ENCODE measurements at regions not wholly inside any gene's neighbourhood (a gene's known extent, or its start where the extent isn't known, plus 50 kb on each side); places are given as distances from the start of the nearest gene placed in this dataset.

- TF ChIP-seq, protein P1, sequence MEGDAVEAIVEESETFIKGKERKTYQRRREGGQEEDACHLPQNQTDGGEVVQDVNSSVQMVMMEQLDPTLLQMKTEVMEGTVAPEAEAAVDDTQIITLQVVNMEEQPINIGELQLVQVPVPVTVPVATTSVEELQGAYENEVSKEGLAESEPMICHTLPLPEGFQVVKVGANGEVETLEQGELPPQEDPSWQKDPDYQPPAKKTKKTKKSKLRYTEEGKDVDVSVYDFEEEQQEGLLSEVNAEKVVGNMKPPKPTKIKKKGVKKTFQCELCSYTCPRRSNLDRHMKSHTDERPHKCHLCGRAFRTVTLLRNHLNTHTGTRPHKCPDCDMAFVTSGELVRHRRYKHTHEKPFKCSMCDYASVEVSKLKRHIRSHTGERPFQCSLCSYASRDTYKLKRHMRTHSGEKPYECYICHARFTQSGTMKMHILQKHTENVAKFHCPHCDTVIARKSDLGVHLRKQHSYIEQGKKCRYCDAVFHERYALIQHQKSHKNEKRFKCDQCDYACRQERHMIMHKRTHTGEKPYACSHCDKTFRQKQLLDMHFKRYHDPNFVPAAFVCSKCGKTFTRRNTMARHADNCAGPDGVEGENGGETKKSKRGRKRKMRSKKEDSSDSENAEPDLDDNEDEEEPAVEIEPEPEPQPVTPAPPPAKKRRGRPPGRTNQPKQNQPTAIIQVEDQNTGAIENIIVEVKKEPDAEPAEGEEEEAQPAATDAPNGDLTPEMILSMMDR (IDR thresholded peaks at IDR 0.05), result no peak
- no peak for TF ChIP-seq POLR2A (IDR thresholded peaks at IDR 0.05)
These were observed 105.3 kb upstream of the UGP2 start for GRCh38 chr2:63736354-63736753.
